ENCODE measurements at regions not wholly inside any gene's neighbourhood (a gene's known extent, or its start where the extent isn't known, plus 50 kb on each side); places are given as distances from the start of the nearest gene placed in this dataset.

GRCh38 chr6:140318408-140318807 is 944.0 kb upstream of the CITED2 start:
- TF ChIP-seq CTCF (IDR thresholded peaks at IDR 0.05), result no peak
- TF ChIP-seq POLR2A (IDR thresholded peaks at IDR 0.05), result no peak

Data from Peyer's patch (tissue), 4 donors.